Astrocyte (in vitro differentiated cells and primary cell): ENCODE measurements at regions not wholly inside any gene's neighbourhood (a gene's known extent, or its start where the extent isn't known, plus 50 kb on each side); places are given as distances from the start of the nearest gene placed in this dataset.

Experiments
- CTCF ChIP-seq: IDR thresholded peaks from 2 replicates; pipeline ENCODE4 v1.5.1; 2011; ENCODE audit warnings: low read depth, mild to moderate bottlenecking, inconsistent platforms, low read length, moderate library complexity; ENCODE audit not compliant: insufficient read depth
- EZH2 ChIP-seq: IDR thresholded peaks from 2 replicates; pipeline ENCODE4 v1.6.1; 2012; ENCODE audit warnings: mild to moderate bottlenecking, low read length, inconsistent platforms; ENCODE audit not compliant: insufficient read depth

- TF ChIP-seq CTCF, result no peak
- no peak for TF ChIP-seq EZH2
Observed at GRCh38 chr18:7393080-7393479, 162.2 kb downstream of the LRRC30 start.
